ENCODE measurements at regions not wholly inside any gene's neighbourhood (a gene's known extent, or its start where the extent isn't known, plus 50 kb on each side); places are given as distances from the start of the nearest gene placed in this dataset.

GRCh38 chr16:5367951-5368350 is 270.4 kb upstream of the EEF2KMT start:
- FAIRE-seq = no peak
- DNase-seq (ENCODE audit: insufficient read length, low spot score) = no peak

GRCh38 chr16:5366126-5366525 is 268.5 kb upstream of the EEF2KMT start:
- FAIRE-seq = no peak
- no peak for TF ChIP-seq POLR2A (IDR thresholded peaks at IDR 0.05; ENCODE audit: low read depth, low read length)
- no peak for DNase-seq (ENCODE audit: insufficient read length, low spot score)

More at GRCh38 chr16:5367951-5368350, 270.4 kb upstream of the EEF2KMT start:
- no peak for TF ChIP-seq POLR2A (IDR thresholded peaks at IDR 0.05; ENCODE audit: low read depth, low read length)

- DNase-seq (ENCODE audit: insufficient read length, low spot score) (no peak), FAIRE-seq (no peak)
- TF ChIP-seq POLR2A (IDR thresholded peaks at IDR 0.05; ENCODE audit: low read depth, low read length) = no peak
Observed at GRCh38 chr16:5364186-5364585, 266.6 kb upstream of the EEF2KMT start.

- DNase-seq (ENCODE audit: insufficient read length, low spot score) = no peak
- FAIRE-seq = no peak
Observed at GRCh38 chr16:5361322-5361721, 263.7 kb upstream of the EEF2KMT start.

GRCh38 chr16:5354645-5355044 is 257.1 kb upstream of the EEF2KMT start:
- no peak for TF ChIP-seq POLR2A (IDR thresholded peaks at IDR 0.05; ENCODE audit: low read depth, low read length)
- no peak for FAIRE-seq
- DNase-seq (ENCODE audit: insufficient read length, low spot score) = no peak

More at GRCh38 chr16:5361322-5361721, 263.7 kb upstream of the EEF2KMT start:
- no peak for TF ChIP-seq POLR2A (IDR thresholded peaks at IDR 0.05; ENCODE audit: low read depth, low read length)

- FAIRE-seq (no peak), DNase-seq (ENCODE audit: insufficient read length, low spot score) (no peak)
- TF ChIP-seq POLR2A (IDR thresholded peaks at IDR 0.05; ENCODE audit: low read depth, low read length) = no peak
Observed at GRCh38 chr16:5349670-5350517, 252.3 kb upstream of the EEF2KMT start.

GRCh38 chr16:5349101-5349500 is 251.5 kb upstream of the EEF2KMT start:
- TF ChIP-seq POLR2A (IDR thresholded peaks at IDR 0.05; ENCODE audit: low read depth, low read length) = no peak
- no peak for FAIRE-seq
- no peak for DNase-seq (ENCODE audit: insufficient read length, low spot score)

GRCh38 chr16:5347561-5347960 is 250.0 kb upstream of the EEF2KMT start:
- no peak for TF ChIP-seq POLR2A (IDR thresholded peaks at IDR 0.05; ENCODE audit: low read depth, low read length)
- FAIRE-seq = no peak
- no peak for DNase-seq (ENCODE audit: insufficient read length, low spot score)

GRCh38 chr16:5336941-5337340 is 239.3 kb upstream of the EEF2KMT start:
- no peak for DNase-seq (ENCODE audit: insufficient read length, low spot score)
- TF ChIP-seq POLR2A (IDR thresholded peaks at IDR 0.05; ENCODE audit: low read depth, low read length) = no peak
- FAIRE-seq = no peak

GRCh38 chr16:5333991-5334390 is 236.4 kb upstream of the EEF2KMT start:
- TF ChIP-seq POLR2A (IDR thresholded peaks at IDR 0.05; ENCODE audit: low read depth, low read length) = no peak
- DNase-seq (ENCODE audit: insufficient read length, low spot score) = no peak
- no peak for FAIRE-seq

GRCh38 chr16:5333126-5333525 is 235.5 kb upstream of the EEF2KMT start:
- no peak for DNase-seq (ENCODE audit: insufficient read length, low spot score)
- no peak for TF ChIP-seq POLR2A (IDR thresholded peaks at IDR 0.05; ENCODE audit: low read depth, low read length)
- no peak for FAIRE-seq

- no peak for TF ChIP-seq POLR2A (IDR thresholded peaks at IDR 0.05; ENCODE audit: low read depth, low read length)
- DNase-seq (ENCODE audit: insufficient read length, low spot score) (no peak), FAIRE-seq (no peak)
Observed at GRCh38 chr16:5330058-5330457, 232.5 kb upstream of the EEF2KMT start.

GRCh38 chr16:5328546-5328945 is 231.0 kb upstream of the EEF2KMT start:
- TF ChIP-seq POLR2A (IDR thresholded peaks at IDR 0.05; ENCODE audit: low read depth, low read length) = no peak
- FAIRE-seq (no peak), DNase-seq (ENCODE audit: insufficient read length, low spot score) (no peak)

- no peak for TF ChIP-seq POLR2A (IDR thresholded peaks at IDR 0.05; ENCODE audit: low read depth, low read length)
- FAIRE-seq (no peak), DNase-seq (ENCODE audit: insufficient read length, low spot score) (no peak)
Observed at GRCh38 chr16:5326395-5326794, 228.8 kb upstream of the EEF2KMT start.

GRCh38 chr16:5325932-5326331 is 228.3 kb upstream of the EEF2KMT start:
- FAIRE-seq = no peak
- no peak for TF ChIP-seq POLR2A (IDR thresholded peaks at IDR 0.05; ENCODE audit: low read depth, low read length)
- no peak for DNase-seq (ENCODE audit: insufficient read length, low spot score)

Data from H54 (cell line).